Left lung (tissue), 4 donors: ENCODE measurements at regions not wholly inside any gene's neighbourhood (a gene's known extent, or its start where the extent isn't known, plus 50 kb on each side); places are given as distances from the start of the nearest gene placed in this dataset.

Experiments used
- ATAC-seq: fragments of 200-7000 bp; cut with Tn5 transposase; one replicate; pipeline ENCODE4 v1.9.1; 2020; ENCODE audit warnings: moderate library complexity
- DNase-seq, 4 donors: peaks; one replicate each; pipeline ENCODE4 v3.0.0-alpha.2; 2013 to 2020
- H3K27ac ChIP-seq, 2 donors: fragments of 200-600 bp; sonication (generic) in 1 of 2; one replicate each; pipeline versions ENCODE4 v1.5.0 to v1.8.0; 2020 to 2021
- H3K27me3 ChIP-seq, 2 donors: fragments of 200-600 bp; sonication (generic) in 1 of 2; one replicate each; pipeline versions ENCODE4 v1.5.0 to v1.8.0; 2020 to 2021
- H3K36me3 ChIP-seq, 2 donors: fragments of 200-600 bp; sonication (generic) in 1 of 2; one replicate each; pipeline versions ENCODE4 v1.5.0 to v1.8.0; 2020 to 2021
- H3K4me1 ChIP-seq, 2 donors: fragments of 200-600 bp; one replicate each; pipeline ENCODE4 v1.8.0; 2021
- H3K4me3 ChIP-seq, 2 donors: fragments of 200-600 bp; sonication (generic) in 1 of 2; one replicate each; pipeline versions ENCODE4 v1.5.0 to v1.8.0; 2020 to 2021; ENCODE audit warnings: mild to moderate bottlenecking in 1 of 2
- H3K9me3 ChIP-seq, 2 donors: fragments of 200-600 bp; sonication (generic) in 1 of 2; one replicate each; pipeline versions ENCODE4 v1.5.0 to v1.8.0; 2020 to 2021
- intact Hi-C, 2 donors: fragments of 100-400 bp; cut with DNase I; formaldehyde crosslinking; loops; one replicate each; pipeline versions ENCODE4 v1.11.2 to v1.14.2; 2022
- TF ChIP-seq, protein P1 (sequence below), 2 donors: fragments of 200-600 bp; sonication (generic) in 1 of 2; IDR thresholded peaks; one replicate each; pipeline versions ENCODE4 v1.5.0 to v1.8.0; 2021; ENCODE audit warnings: antibody characterized with exemption in 2 of 2
- donor health status: DM: no; HTN: yes; CAD: no.
- donor health status: DM: no; HTN: no; CAD: no.

DNA sequence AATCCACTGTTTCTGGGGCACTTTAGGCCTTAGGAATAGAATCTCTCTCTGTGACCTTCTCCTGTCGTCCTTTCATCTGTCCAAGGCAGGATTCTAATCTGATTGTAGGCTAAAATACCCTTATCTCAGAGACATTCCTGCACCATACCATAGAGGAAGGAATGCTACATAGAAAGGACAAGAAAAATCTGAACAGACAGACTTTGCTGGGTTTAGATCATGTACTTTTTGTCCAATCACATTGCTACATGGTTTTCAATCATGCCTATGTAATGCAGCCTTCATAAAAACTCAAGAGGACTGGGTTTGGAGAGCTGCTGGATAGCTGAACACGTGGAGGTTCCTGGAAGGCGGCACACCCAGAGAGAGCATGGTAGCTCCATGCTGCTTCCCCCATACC is 378.5 kb upstream of the SEMA6D start:
- TF ChIP-seq, protein P1, sequence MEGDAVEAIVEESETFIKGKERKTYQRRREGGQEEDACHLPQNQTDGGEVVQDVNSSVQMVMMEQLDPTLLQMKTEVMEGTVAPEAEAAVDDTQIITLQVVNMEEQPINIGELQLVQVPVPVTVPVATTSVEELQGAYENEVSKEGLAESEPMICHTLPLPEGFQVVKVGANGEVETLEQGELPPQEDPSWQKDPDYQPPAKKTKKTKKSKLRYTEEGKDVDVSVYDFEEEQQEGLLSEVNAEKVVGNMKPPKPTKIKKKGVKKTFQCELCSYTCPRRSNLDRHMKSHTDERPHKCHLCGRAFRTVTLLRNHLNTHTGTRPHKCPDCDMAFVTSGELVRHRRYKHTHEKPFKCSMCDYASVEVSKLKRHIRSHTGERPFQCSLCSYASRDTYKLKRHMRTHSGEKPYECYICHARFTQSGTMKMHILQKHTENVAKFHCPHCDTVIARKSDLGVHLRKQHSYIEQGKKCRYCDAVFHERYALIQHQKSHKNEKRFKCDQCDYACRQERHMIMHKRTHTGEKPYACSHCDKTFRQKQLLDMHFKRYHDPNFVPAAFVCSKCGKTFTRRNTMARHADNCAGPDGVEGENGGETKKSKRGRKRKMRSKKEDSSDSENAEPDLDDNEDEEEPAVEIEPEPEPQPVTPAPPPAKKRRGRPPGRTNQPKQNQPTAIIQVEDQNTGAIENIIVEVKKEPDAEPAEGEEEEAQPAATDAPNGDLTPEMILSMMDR (IDR thresholded peaks at IDR 0.05): no peak
- Histone ChIP-seq H3K27me3 (no peaks in the 10 kb centered on the region), H3K27ac (no peak overlapping the region), H3K4me1 (no peaks in the 10 kb centered on the region), H3K4me3 (no peak overlapping the region), H3K9me3 (no peaks in the 10 kb centered on the region), H3K36me3 (no peaks in the 10 kb centered on the region)
- intact Hi-C loops: no loop called here
- DNase-seq (no peak), ATAC-seq (no peak)

DNA sequence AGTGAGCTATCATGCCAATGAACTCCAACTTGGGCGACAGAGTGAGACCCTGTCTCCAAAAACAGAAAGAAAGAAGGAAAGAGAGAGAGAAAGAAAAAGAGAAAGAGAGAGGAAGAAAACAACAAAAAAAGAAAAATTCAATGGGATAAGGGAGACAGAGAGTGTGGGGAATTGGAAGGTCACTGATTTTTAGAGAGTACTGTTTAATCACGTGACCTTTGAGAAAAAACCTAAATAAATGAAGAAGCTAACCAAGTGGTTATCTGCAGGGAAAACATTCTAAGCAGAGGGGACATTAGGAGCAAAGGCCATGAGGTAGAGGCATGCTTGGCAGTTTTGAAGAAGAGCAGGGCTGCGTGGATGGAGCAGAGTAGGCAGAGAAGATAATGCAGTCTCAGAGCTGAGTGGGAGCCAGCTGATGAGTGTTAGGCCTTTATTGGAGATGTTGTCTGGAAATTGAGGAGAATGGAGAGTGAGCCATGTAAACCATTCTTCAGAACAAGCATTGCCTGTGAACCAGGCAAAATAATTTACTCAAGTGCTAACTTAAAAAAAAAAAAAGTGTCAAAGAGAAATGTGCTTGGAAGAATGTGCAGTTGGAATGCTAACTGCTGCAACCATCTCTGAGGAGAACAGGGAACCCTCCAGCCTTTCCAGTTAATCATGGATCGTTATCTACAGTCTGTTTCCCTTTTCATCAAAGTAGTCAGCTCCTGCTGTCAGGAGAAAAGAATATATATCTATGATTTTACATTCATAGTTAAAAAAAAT is 377.3 kb upstream of the SEMA6D start:
- intact Hi-C loops: no loop called here
- no peaks in the 10 kb centered on the region for H3K36me3 ChIP-seq
- TF ChIP-seq, protein P1 (IDR thresholded peaks at IDR 0.05): no peak
- no peak overlapping the region for H3K4me3 ChIP-seq
- ATAC-seq (no peak), DNase-seq (no peak)
- H3K27ac ChIP-seq: no peak overlapping the region
- no peaks in the 10 kb centered on the region for H3K9me3 ChIP-seq
- no peaks in the 10 kb centered on the region for H3K4me1 ChIP-seq
- no peaks in the 10 kb centered on the region for H3K27me3 ChIP-seq

DNA sequence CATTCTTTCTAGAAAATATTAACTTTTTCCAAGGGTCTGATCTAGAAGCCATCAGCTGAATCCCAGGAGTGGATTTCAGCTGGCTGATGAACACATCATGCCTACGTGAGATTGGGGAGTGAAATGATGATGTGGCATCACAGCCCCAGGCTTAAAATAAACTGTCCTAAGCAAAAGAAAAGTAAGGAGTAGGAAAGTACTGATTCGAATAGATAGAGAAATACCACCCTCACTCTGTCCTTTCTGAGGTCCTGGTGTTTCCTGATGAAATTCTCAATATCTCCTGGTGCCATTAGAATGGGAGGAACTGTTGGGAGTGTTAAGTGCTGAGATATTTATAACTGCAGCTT is 376.8 kb upstream of the SEMA6D start:
- TF ChIP-seq, protein P1 (IDR thresholded peaks at IDR 0.05): no peak
- intact Hi-C loops: no loop called here
- no peak for ATAC-seq
- no peak for DNase-seq
- Histone ChIP-seq H3K4me1 (no peaks in the 10 kb centered on the region), H3K4me3 (no peak overlapping the region), H3K36me3 (no peaks in the 10 kb centered on the region), H3K27ac (no peak overlapping the region), H3K9me3 (no peaks in the 10 kb centered on the region), H3K27me3 (no peaks in the 10 kb centered on the region)

DNA sequence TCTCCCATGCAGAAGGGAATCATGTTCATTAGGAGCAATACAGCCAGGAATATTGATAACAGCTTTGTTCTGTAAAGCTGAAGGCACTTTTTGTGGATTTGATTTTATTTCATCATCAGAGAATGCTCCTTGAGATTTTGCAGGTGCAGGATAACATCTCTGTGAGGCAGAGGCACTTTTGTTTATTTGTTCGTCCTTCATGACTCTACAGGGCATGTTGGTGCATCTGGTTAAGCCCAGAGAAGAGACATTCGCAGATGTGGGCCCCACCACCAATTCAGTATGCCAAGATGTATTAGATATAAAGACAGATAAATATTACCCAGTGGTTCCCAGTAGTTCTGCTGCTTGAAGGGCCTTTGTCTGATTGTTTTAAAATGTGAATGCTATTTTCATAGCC is 368.1 kb upstream of the SEMA6D start:
- DNase-seq: no peak
- Histone ChIP-seq H3K4me3 (no peak overlapping the region), H3K27ac (no peak overlapping the region), H3K27me3 (no peaks in the 10 kb centered on the region), H3K4me1 (no peaks in the 10 kb centered on the region), H3K9me3 (no peaks in the 10 kb centered on the region), H3K36me3 (no peaks in the 10 kb centered on the region)
- ATAC-seq: no peak
- TF ChIP-seq, protein P1 (IDR thresholded peaks at IDR 0.05): no peak
- intact Hi-C loops: no loop called here

DNA sequence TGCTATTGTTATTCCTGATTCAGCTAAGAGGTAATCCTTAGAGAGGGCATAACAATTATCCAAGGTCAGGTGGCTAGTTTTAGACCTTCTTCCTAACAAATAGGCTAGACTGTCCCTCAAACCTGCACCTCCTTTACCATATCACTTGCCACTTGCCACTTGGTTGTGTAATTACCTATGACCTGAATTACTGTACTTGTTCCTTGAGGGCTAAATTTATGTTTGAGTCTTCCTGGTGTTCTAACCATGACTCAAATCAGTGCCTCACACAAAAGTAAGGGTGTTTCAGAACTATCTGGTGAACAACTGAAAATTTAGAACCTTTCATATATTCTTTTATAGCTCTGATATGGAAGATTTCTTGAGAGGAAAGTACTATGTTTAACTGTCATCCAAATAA is 365.8 kb upstream of the SEMA6D start:
- intact Hi-C loops: no loop called here
- TF ChIP-seq, protein P1 (IDR thresholded peaks at IDR 0.05): no peak
- no peaks in the 10 kb centered on the region for H3K4me1 ChIP-seq
- DNase-seq (no peak), ATAC-seq (no peak)
- H3K9me3 ChIP-seq: no peaks in the 10 kb centered on the region
- H3K36me3 ChIP-seq: no peaks in the 10 kb centered on the region
- no peak overlapping the region for H3K27ac ChIP-seq
- H3K27me3 ChIP-seq: no peaks in the 10 kb centered on the region
- H3K4me3 ChIP-seq: no peak overlapping the region
